ENCODE measurements at regions not wholly inside any gene's neighbourhood (a gene's known extent, or its start where the extent isn't known, plus 50 kb on each side); places are given as distances from the start of the nearest gene placed in this dataset.
"Not testable (repeated sequence)": the region's sequence is repeated elsewhere in the genome, so short reads cannot be mapped to it uniquely, and the experiment has no call there.

DNA sequence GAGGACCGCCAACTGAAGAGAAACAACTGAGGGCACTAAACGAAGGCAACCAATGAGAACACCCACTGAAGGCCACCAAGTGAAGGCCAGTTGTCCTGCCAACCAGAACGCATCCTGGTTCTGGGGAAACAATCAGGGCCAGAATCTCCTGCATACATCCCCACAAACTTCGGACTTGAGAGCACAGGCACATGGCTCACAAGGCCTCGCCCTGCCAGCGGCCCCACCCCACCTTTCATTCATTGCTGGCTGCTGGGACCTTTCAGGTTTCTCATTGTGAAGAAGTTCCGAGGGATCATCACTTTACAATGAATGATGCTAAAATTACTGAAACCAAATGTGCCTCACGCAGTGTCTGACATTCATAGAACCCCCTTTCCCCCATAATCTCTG is 79.2 kb upstream of the ABI1 start:
- ATAC-seq = no peak
- FAIRE-seq = no peak
- Histone ChIP-seq H3K4me1 (no peaks in the 10 kb centered on the region), H3K9me3 (no peaks in the 10 kb centered on the region), H3K36me3 (no peaks in the 10 kb centered on the region), H3K27me3 (no peaks in the 10 kb centered on the region), H3K27ac (no peak overlapping the region), H3K4me3 (no peak overlapping the region)
- DNase-seq = no peak
- TF ChIP-seq, protein P1, sequence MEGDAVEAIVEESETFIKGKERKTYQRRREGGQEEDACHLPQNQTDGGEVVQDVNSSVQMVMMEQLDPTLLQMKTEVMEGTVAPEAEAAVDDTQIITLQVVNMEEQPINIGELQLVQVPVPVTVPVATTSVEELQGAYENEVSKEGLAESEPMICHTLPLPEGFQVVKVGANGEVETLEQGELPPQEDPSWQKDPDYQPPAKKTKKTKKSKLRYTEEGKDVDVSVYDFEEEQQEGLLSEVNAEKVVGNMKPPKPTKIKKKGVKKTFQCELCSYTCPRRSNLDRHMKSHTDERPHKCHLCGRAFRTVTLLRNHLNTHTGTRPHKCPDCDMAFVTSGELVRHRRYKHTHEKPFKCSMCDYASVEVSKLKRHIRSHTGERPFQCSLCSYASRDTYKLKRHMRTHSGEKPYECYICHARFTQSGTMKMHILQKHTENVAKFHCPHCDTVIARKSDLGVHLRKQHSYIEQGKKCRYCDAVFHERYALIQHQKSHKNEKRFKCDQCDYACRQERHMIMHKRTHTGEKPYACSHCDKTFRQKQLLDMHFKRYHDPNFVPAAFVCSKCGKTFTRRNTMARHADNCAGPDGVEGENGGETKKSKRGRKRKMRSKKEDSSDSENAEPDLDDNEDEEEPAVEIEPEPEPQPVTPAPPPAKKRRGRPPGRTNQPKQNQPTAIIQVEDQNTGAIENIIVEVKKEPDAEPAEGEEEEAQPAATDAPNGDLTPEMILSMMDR (IDR thresholded peaks at IDR 0.05) = no peak
- intact Hi-C loops (cut with DNase I) = no loop called here
- WGBS, 2 donors = 80 to 91% methylated on average over 8 of the region's 8 CpGs

DNA sequence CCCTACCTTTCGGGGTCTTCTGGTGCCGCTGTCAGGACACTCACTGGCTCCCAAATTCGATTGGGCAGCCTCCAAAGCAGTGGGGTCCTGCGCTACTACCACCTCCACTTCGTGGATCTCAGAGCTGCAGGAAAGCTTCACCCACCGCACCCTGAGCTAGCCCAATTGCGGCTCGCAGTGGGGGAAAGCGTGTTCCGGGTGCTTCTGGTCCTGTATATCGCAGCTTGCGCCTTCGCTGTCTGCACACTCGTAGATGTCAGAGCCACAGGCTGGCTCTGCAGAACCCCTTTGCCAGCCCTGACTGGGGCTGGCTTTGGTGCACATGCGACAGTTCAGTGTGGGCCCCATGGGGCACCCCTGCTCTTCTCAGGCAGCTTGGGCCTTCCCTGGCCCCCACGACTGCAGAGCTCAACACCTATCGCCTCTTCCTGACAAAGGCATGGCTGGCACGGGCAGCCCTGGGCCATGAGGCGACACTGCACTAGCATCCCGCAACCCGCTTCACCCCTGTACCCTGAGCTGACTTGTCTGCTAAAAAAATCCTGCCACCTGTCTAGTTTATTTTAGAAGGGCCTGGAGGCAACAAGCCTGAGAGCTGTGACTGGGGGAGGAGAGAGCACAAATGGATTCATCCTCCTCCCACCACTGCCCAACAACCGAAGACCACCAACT is 78.7 kb upstream of the ABI1 start:
- WGBS, 2 donors = 85 to 87% methylated on average over 22 of the region's 22 CpGs
- TF ChIP-seq, protein P1 (IDR thresholded peaks at IDR 0.05) = no peak
- no peak overlapping the region for H3K4me3 ChIP-seq
- no peaks in the 10 kb centered on the region for H3K36me3 ChIP-seq
- intact Hi-C loops (cut with DNase I) = no loop called here
- H3K9me3 ChIP-seq = no peaks in the 10 kb centered on the region
- no peak overlapping the region for H3K27ac ChIP-seq
- ATAC-seq (no peak), DNase-seq (peak in 3 of 6 donors; percentile 23 to 69 (median 60)), FAIRE-seq (no peak)
- no peaks in the 10 kb centered on the region for H3K27me3 ChIP-seq
- no peaks in the 10 kb centered on the region for H3K4me1 ChIP-seq

DNA sequence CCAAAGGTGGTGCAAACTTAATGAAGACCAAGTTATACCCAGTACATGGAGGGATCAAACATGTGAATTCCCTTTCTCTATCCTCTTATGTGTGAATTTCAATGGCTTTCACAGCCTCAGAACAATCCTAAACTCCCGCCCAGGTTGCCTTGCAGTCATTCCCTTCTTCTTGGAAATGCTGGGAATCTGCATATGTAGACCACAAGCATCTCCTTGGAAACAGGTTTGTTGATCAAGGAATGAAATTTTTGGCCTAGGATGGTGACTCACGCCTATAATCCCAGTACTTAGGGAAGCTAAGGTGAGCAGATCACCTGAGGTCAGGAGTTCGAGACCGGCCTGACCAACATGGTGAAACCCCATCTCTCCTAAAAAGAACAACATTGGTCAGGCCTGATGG is 77.8 kb upstream of the ABI1 start:
- H3K4me3 ChIP-seq = no peak overlapping the region
- H3K9me3 ChIP-seq = no peaks in the 10 kb centered on the region
- FAIRE-seq (no peak), DNase-seq (no peak), ATAC-seq (no peak)
- H3K4me1 ChIP-seq = no peaks in the 10 kb centered on the region
- no peaks in the 10 kb centered on the region for H3K36me3 ChIP-seq
- H3K27me3 ChIP-seq = no peaks in the 10 kb centered on the region
- 71 to 81% methylated on average over 4 of the region's 4 CpGs for WGBS, 2 donors
- no peak overlapping the region for H3K27ac ChIP-seq
- TF ChIP-seq, protein P1 (IDR thresholded peaks at IDR 0.05) = no peak
- intact Hi-C loops (cut with DNase I) = no loop called here

DNA sequence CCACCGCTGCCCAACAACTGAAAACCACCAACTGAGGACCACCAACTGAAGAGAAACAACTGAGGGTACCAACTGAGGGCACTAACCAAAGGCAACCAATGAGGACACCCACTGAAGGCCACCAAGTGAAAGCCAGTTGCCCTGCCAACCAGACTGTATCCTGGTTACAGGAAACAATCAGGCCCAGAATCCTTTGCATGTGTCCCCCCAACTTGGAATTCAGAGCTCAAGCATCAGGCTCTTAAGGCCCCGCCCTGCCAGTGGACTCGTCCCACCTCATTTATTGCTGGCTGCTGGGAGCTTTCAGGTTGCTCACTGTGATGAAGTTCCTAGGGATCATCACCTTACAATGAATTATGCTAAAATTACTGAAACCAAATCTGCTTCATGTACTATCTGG is 76.6 kb upstream of the ABI1 start:
- TF ChIP-seq, protein P1 (IDR thresholded peaks at IDR 0.05) = no peak
- Histone ChIP-seq H3K27me3 (no peaks in the 10 kb centered on the region), H3K27ac (no peak overlapping the region), H3K4me3 (no peak overlapping the region), H3K9me3 (no peaks in the 10 kb centered on the region), H3K4me1 (no peaks in the 10 kb centered on the region), H3K36me3 (no peaks in the 10 kb centered on the region)
- FAIRE-seq (no peak), DNase-seq (no peak), ATAC-seq (no peak)
- WGBS, 2 donors = 81 to 83% methylated on average over 3 of the region's 3 CpGs
- intact Hi-C loops (cut with DNase I) = no loop called here

DNA sequence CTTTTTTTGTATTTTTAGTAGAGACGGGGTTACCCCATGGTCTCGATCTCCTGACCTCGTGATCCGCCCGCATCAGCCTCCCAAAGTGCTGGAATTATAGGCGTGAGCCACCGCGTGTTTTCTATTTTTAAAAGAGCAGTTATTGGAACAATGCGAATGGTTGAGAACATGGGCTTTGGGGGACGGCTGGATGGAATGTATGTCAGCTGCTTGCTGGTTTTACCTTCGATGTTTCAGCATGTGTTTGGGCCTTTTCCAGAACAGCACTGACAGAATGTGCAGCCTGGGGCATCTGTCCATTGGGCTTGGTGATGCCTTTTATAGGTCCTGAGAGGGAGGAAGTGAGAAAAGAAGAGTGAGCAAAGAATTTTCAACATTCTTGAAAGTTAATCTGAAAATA is 73.4 kb upstream of the ABI1 start:
- H3K36me3 ChIP-seq; H3K27ac ChIP-seq; DNase-seq; H3K27me3 ChIP-seq; H3K4me1 ChIP-seq; FAIRE-seq; H3K9me3 ChIP-seq; ATAC-seq; intact Hi-C loops (cut with DNase I); H3K4me3 ChIP-seq: not testable (repeated sequence)
- 83 to 87% methylated on average over 11 of the region's 11 CpGs for WGBS, 2 donors
